ENCODE measurements at regions not wholly inside any gene's neighbourhood (a gene's known extent, or its start where the extent isn't known, plus 50 kb on each side); places are given as distances from the start of the nearest gene placed in this dataset.

DNA sequence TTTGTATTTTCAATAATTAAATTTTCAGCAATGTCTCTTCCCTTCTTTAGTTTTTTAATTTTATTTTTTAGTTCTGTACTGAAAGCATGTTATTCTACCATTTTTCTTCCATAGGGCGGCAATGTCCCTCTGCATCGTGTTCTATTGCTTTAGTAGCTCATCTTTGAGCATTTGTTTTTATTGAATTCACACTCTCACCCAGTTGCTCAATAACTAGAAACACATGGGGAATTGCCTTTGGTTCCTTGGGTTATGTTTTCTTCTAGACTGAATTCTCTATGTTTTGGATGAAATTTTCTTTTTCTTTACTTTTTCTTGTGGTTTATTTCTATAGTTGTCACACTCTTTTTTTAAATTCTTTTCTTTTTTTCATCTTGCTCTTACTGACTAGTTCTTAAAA, 233.8 kb upstream of the LDB2 start (continued):
- TF ChIP-seq, protein P1, sequence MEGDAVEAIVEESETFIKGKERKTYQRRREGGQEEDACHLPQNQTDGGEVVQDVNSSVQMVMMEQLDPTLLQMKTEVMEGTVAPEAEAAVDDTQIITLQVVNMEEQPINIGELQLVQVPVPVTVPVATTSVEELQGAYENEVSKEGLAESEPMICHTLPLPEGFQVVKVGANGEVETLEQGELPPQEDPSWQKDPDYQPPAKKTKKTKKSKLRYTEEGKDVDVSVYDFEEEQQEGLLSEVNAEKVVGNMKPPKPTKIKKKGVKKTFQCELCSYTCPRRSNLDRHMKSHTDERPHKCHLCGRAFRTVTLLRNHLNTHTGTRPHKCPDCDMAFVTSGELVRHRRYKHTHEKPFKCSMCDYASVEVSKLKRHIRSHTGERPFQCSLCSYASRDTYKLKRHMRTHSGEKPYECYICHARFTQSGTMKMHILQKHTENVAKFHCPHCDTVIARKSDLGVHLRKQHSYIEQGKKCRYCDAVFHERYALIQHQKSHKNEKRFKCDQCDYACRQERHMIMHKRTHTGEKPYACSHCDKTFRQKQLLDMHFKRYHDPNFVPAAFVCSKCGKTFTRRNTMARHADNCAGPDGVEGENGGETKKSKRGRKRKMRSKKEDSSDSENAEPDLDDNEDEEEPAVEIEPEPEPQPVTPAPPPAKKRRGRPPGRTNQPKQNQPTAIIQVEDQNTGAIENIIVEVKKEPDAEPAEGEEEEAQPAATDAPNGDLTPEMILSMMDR (conservative IDR thresholded peaks at IDR 0.05; ENCODE audit: low read depth in 2 of 2): no peak
- TF ChIP-seq CREB1 (CRISPR knock-in tag; IDR thresholded peaks at IDR 0.05; ENCODE audit: low read depth): no peak

DNA sequence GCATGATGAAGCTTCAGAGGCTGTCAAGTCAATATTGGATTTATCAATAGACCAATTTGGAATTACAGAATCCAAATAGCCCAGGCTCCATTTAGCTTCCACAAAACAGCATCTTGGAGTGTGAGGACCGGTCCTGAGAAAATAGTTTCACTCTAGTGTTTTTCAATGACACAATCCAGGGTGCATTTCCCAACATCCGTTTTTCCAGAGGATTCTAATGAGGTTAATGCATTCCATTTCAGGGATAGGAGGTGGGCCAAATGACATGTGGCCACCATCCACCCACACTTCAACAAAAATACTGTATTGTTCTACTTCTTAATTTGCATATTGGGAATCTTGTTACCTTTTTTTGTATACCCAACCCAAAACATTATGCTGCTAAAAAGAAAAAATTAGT, 229.8 kb upstream of the LDB2 start:
- no peak overlapping the region for H3K27ac ChIP-seq (ENCODE audit: low read depth)
- no peak overlapping the region for H3K4me2 ChIP-seq
- ATAC-seq (no peak), DNase-seq (ENCODE audit: low spot score) (no peak)
- no peak overlapping the region for H3K4me3 ChIP-seq
- H3K4me1 ChIP-seq (ENCODE audit: insufficient read depth): peaks cover 12% of the 10 kb centered on the region; the same call in 1 of the 2 replicates
- H3K4me1 Mint-ChIP-seq: peaks cover 8% of the 10 kb centered on the region; the same call in 2 of the 3 replicates
- H3F3A ChIP-seq (replicated peaks; ENCODE audit: low read depth): no peaks in the 10 kb centered on the region
- peaks cover 24% of the 10 kb centered on the region for H3K9me2 ChIP-seq (ENCODE audit: insufficient read depth)
- no peaks in the 10 kb centered on the region for H3K36me3 Mint-ChIP-seq (ENCODE audit: low read depth)
- no peaks in the 10 kb centered on the region for H3K79me2 ChIP-seq (replicated peaks; ENCODE audit: insufficient read depth)
- H3K27me3 ChIP-seq (ENCODE audit: insufficient read depth): no peaks in the 10 kb centered on the region
- peaks cover 3% of the 10 kb centered on the region for H3K27me3 Mint-ChIP-seq (ENCODE audit: insufficient read depth, low read depth, poor library complexity)
- no peaks in the 10 kb centered on the region for H4K20me1 ChIP-seq (replicated peaks; ENCODE audit: insufficient read depth)
- H3K27ac Mint-ChIP-seq: no peak overlapping the region
- no peaks in the 10 kb centered on the region for H3K36me3 ChIP-seq (ENCODE audit: insufficient read depth)
- H3K9me3 Mint-ChIP-seq: no peaks in the 10 kb centered on the region
- no peak overlapping the region for H2AFZ ChIP-seq
- H3K4me3 Mint-ChIP-seq: no peak overlapping the region
- no peak for TF ChIP-seq POLR2AphosphoS5 (IDR thresholded peaks at IDR 0.05; ENCODE audit: low read depth)
- TF ChIP-seq, protein P1 (conservative IDR thresholded peaks at IDR 0.05; ENCODE audit: low read depth in 2 of 2): no peak
- TF ChIP-seq JUNB (IDR thresholded peaks at IDR 0.05; ENCODE audit: unreplicated experiment): no peak
- TF ChIP-seq CREB1 (CRISPR knock-in tag; IDR thresholded peaks at IDR 0.05; ENCODE audit: low read depth): no peak
- no peak for TF ChIP-seq ETS1 (IDR thresholded peaks at IDR 0.05)

- H3K9me2 ChIP-seq (ENCODE audit: insufficient read depth): peaks cover 11% of the 10 kb centered on the region
- no peak overlapping the region for H3K27ac Mint-ChIP-seq
- peaks cover 12% of the 10 kb centered on the region; the same call in 1 of the 2 replicates for H3K4me1 ChIP-seq (ENCODE audit: insufficient read depth)
- H3K27me3 Mint-ChIP-seq (ENCODE audit: insufficient read depth, low read depth, poor library complexity): peaks cover 3% of the 10 kb centered on the region
- H3K36me3 Mint-ChIP-seq (ENCODE audit: low read depth): no peaks in the 10 kb centered on the region
- ATAC-seq (no peak), DNase-seq (ENCODE audit: low spot score) (no peak)
- H3K79me2 ChIP-seq (replicated peaks; ENCODE audit: insufficient read depth): no peaks in the 10 kb centered on the region
- H3K4me3 Mint-ChIP-seq: no peak overlapping the region
- peak overlapping the region; percentile 38; the same call in 1 of the 2 replicates for H2AFZ ChIP-seq
- TF ChIP-seq NANOG (IDR thresholded peaks at IDR 0.05; ENCODE audit: borderline replicate concordance): no peak
- TF ChIP-seq REST (IDR thresholded peaks at IDR 0.05; ENCODE audit: unreplicated experiment): no peak
- no peaks in the 10 kb centered on the region for H3F3A ChIP-seq (replicated peaks; ENCODE audit: low read depth)
- no peaks in the 10 kb centered on the region for H3K27me3 ChIP-seq (ENCODE audit: insufficient read depth)
- H4K20me1 ChIP-seq (replicated peaks; ENCODE audit: insufficient read depth): no peaks in the 10 kb centered on the region
- no peak overlapping the region for H3K4me2 ChIP-seq
- no peaks in the 10 kb centered on the region for H3K36me3 ChIP-seq (ENCODE audit: insufficient read depth)
- no peaks in the 10 kb centered on the region for H3K9me3 Mint-ChIP-seq
- no peak overlapping the region for H3K27ac ChIP-seq (ENCODE audit: low read depth)
- no peak overlapping the region for H3K4me3 ChIP-seq
- H3K4me1 Mint-ChIP-seq: peaks cover 8% of the 10 kb centered on the region; the same call in 2 of the 3 replicates
Measured at GRCh38 chr4:17126321-17126966, 228.0 kb upstream of the LDB2 start.

Measured in GM23338 (cell line).